HG02678 (cell line): ENCODE measurements at regions not wholly inside any gene's neighbourhood (a gene's known extent, or its start where the extent isn't known, plus 50 kb on each side); places are given as distances from the start of the nearest gene placed in this dataset.
"Not testable (repeated sequence)": the region's sequence is repeated elsewhere in the genome, so short reads cannot be mapped to it uniquely, and the experiment has no call there.

ENCODE experiments used
- ATAC-seq: cut with Tn5 transposase; IDR thresholded peaks from one replicate; pipeline ENCODE4 v1.9.1; 2021; ENCODE audit warnings: mild to moderate bottlenecking, moderate library complexity; ENCODE audit not compliant: unreplicated experiment

DNA sequence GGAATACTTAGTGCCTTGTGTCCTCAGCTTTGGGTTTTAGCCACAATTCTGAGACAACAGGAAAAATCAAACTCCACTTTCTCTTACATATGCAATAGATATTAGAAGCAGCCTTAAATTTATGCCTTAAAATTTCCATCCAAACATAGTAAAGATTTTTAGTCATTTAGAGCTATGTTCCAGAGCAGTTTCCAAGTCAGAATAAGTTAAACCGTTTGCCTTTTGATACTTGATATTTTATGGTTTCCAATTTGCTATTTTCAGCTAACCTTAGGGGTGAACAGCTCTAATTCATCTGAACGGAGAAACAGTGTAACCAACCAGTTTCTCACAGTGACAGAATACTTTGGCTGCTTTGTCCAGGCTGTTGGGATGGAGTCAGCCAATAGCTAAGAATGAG, 125.8 kb upstream of the RXFP1 start:
- ATAC-seq = no peak

DNA sequence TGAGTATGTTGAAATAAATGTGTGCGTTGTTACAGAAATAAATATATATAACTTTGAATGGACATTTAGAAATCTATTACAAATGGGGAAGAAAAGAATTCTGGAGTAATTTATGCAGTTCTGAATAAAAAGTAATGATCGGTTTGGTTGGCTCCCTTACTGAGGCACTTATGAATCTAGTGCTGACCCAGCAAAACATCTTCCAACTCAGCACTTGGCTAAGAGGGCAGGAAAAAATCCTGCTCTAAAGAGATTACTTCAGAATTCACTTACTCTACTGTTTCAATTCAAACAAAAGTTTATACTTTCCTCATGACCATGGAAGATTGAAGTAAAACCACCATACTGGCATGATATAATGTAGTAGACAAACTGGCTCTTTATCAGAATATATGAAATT, 123.9 kb upstream of the RXFP1 start:
- ATAC-seq = no peak

DNA sequence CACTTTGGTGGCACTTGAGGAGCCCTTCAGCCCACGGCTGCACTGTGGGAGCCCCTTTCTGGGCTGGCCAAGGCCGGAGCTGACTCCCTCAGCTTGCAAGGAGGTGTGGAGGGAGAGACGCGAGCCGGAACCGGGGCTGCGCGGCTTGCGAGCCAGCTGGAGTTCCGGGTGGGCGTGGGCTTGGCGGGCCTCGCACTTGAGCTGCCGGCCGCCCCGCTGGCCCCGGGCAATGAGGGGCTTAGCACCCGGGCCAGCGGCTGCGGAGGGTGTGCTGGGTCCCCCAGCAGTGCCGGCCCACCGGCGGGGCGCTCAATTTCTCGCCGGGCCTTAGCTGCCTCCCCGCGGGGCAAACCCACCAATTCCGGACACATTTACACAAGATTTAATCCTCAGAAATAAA, 113.7 kb upstream of the RXFP1 start:
- ATAC-seq = not testable (repeated sequence)

DNA sequence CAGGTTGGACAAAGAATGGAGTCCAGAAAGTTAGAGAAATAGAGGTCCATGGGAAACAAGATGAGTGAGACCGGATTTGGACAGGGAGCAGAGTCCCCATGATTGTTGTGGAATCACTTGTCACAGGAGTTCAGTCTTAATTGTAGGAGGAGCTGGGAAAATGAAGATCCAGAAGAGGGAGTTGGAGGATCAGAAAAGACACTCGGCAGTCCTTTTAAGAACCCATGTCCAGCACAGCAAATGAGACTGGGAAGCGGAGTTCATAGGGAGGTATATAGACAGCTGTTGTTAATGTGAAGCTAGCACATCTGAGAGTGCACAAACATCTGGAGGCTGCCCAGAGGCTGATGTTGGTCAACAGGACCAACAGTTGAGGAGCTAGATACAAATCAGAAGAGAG, 111.4 kb upstream of the RXFP1 start:
- ATAC-seq = no peak

DNA sequence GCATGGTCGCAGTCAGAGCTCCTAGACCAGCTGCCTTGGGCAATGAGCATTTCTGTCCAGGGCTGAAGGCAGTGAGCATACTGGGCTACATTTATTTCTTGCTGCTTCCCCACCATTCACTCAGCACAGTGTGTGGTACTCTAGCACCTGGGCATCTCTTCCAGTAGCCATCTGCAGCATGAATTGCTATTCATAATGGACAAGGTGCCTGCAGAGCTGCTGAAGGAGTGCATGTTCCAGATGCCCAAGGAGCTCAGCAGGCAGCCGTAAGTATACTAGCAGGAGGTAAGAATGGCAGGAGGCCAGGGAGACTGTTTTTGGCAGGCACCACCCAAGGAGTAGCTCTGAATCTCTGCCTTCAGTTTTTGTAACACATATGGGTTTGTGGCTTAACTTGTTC, 110.4 kb upstream of the RXFP1 start:
- ATAC-seq = no peak

DNA sequence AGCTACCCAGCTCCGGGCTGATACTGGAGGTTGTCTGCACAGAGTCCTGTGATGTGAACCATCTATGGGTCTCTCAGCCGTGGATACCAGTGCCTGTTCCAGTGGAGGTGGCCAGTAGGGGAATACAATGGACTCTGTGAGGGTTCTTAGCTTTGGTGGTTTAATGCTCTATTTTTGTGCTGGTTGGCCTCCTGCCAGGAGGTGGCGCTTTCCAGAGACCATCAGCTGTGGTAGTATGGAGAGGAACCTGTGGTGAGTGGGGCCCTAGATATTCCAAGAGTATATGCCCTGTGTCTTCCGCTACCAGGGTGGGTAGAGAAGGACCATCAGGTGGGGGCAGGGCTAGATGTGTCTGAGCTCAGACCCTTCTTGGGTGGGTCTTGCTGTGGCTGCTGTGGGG, 103.0 kb upstream of the RXFP1 start:
- ATAC-seq = not testable (repeated sequence)

DNA sequence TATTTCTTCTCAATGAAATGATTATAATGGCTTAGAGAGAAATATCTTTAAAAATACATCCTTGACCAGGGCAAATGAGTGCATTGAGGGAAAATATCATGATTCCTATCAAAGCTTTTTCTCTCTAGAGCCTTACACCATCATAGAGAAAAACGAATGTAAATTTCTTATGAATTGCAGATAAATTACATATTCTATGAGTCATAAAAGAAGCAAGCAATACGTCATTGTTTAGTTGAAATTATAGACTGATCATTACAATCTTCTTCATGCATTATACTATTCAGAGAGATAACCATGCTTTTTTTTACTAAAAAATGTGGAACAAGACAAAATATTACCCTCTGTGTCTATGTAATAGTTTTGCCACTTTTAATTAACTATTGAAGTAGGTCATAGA, 100.9 kb upstream of the RXFP1 start:
- ATAC-seq = no peak

DNA sequence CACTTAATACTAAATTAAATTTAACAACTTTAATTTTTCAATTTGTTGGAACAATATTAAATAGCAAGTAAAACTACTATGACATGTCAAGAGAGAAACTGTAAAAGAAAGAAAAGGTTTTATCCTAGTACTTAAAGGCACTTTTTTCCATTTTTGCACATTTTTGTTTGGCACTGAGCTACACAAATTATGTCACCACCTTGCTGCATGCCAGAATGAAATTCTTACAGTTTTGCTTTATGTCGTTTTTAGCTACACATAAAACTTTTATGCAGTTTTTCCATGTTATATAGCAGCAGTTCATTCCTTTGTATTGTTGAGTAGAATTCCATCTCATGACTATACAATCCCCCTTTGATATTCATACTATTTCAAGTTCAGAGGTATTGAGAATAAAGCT, 99.1 kb upstream of the RXFP1 start:
- no peak for ATAC-seq

DNA sequence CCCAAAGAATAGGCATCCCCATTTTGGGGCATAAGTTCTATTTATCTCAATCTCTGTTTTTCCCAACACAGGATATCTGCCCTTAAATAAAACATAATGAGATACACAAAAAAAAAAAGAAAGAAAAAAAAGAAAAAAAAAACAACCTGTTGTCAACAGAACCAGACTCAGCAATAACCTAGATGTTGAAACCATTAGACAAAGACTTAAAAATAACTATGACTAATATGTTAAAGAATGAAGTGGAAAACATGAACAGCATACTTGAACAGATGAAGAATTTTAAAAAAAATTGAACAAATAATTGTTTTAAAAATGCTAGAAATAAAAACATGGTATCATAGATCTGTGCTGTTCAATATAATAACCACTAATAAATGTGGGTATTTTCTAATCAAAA, 93.4 kb upstream of the RXFP1 start:
- no peak for ATAC-seq

DNA sequence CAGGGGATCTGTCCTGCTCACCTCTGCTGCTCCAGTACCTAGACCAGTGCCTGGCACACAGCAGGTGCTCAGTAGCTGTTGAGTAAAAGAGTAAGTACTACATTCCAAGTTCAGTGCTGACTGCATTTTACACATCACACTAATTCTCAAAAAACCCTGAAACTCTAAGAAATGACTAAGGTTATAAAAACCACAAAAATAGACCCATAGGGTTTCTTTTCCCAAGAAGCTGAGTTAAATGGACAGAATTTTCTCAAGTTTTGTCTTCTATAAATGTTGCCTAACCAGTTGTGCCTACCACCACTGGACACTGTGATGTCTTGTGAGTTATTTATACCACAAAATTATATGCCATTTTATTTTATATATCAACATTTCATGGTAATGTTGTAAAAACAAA, 78.9 kb upstream of the RXFP1 start:
- no peak for ATAC-seq

DNA sequence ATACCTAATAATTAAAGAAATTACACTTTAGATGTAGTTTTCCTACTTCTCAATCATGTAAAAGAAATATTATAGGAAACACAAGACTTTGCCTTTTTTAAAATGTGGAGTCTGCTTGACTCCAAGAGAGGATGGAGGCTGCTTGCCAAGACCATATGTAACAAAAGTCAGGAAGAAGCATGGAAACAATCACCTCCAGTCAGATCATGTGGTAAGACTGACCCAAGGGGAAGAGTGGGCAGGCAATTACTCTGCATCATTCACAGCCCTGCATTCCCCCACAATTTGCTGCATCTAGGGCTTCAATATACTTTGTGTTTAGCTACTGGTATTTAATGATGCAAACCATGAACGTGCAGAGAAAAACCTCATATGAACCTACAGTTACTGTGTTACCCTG, 78.0 kb upstream of the RXFP1 start:
- ATAC-seq = no peak

DNA sequence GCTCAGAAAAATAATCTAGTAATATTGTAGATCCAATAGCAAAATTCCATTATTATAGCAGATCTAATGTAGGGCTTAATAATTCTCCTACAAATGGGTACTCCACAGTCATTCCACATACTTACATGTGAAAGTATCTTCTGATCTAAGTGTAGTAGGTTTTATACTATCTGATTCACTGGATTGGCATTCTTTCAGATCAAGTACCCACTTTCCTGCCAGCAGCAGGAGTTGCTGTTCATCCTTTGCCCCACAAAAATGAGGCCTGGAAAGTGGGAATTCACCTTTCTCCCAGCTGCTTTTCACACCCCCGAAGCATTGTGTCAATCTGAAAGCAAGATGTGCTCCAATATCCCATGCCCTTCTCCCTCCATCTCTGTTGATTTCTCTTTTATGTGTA, 77.1 kb upstream of the RXFP1 start:
- ATAC-seq = no peak

DNA sequence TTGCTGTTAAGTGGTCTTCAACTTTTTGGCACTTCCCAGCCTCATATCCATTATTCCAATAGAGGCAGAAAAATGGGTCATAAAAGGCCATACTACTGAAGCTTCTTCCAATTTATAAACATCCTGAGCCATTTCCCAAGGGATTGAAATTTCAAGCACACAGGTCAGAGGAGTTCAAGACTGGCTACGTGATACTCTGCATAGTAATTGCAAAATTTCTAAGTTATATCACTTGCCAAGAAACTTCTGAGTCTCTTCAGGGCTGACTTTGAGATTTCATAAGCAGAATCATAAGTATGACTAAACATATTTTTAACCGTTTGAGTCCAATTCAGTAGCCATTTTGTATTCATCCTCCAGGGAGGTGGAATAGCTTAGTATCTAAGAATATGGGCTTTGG, 75.6 kb upstream of the RXFP1 start:
- ATAC-seq = no peak

DNA sequence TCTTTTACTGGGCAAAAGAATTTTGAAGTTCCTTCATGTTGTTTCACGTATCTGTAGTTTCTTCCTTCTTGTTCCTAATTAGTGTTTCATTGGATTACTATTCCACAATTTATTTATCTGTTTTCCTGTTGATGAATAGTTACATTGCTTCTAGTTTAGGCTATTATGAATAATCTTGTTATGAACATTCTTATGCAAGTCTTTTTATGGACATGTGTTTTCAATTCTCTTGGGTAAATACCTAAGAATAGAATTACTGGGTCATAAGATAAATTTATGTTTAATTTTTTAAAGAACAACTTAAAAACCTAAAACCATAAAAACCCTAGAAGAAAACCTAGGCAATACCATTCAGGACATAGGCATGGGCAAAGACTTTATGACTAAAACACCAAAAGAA, 70.9 kb upstream of the RXFP1 start:
- no peak for ATAC-seq

DNA sequence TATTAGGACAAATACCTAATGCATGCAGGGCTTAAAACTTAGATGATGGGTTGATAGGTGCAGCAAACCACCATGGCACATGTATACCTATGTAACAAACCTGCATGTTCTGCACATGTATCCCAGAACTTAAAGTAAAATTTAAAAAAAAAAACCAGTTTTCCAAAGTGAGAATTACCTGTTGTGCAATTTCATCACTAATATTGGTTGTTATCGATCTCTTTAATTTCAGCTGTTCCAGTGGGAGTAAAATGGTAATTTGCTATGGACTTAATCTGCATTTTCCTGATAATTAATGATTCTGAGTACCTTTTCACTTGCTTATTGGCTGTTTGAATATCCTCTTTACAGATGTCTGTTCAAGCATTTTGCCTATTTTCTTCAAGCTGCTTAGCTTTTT, 69.6 kb upstream of the RXFP1 start:
- ATAC-seq = not testable (repeated sequence)

DNA sequence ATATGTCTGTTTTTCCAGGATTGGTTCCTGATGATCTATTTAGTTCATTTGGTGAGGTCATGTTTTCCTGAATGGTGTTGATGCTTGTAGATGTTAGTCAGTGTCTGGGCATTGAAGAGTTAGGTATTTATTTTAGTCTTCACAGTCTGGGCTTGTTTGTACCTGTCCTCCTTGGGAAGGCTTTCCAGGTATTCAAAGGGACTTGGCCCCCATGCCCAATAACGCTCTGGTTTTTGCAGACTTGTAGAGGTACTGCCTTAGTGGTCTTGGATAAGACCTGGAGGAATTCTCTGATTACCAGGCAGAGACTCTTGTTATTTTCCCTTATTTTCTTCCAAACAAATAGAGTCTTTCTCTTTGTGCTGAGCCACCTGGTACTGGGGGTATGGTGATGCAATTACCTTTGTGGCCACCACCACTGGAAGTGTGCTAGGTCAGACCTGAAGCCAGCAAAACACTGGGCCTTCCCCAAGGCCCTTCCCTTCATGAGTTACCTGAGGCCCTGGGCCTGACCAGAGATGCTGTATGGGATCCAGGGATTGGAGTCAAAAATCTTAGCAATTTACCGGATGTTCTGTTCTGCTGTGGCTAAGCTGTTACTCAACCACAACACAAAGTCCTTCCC, 63.3 kb upstream of the RXFP1 start:
- no peak for ATAC-seq

DNA sequence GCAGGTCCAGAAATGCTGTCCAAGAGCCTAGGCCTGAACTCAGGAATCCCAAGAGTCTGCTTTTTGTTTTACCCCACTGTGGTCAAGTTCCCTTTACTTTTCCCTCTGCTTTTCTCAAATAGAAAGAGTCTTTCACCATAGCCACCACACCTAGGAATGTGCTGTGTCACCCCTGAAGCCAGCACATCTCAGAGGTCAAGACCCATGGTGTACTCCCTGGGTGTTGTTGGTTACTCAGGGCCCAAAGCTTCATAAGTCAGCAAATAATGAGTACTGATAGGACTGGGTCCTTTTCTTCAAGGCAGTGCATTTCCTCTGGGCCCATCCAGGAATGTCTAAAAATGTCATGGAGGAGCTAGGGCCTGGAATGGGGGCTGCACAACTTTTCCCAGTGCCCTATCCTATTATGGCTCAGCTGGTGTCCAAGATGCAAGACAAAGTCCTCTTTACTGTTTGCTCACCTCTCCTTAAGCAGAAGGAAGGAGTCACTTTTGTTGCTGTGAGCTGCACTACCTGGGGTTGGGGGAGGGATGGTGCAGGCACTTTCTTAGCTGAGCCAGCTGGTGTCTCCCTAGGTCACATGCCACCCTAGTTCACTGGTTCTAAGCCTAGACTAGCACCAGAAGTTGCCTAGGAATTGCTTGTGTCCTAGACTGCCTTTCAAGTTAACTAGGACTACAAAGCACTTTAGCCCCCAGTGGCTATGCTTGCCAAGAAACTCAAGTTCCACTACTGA, 62.4 kb upstream of the RXFP1 start:
- ATAC-seq = no peak

DNA sequence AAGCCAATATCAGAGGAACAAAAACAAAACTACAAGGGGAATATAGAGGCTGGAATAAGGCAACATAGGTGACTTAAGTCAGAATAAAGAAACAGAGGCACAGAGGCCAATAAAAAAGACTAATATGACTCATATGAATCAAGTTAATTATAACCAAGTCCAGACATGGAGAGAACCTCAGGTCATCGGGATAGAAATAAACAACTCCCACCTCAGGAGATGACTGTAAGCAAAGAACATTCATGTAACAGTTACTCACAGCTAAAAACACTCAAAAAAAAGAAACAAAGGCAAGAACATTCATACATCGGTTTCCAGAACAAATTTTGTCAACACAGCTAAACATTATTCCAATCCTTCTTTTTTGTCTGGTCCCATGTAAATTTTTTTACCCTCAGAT, 60.3 kb upstream of the RXFP1 start:
- no peak for ATAC-seq

DNA sequence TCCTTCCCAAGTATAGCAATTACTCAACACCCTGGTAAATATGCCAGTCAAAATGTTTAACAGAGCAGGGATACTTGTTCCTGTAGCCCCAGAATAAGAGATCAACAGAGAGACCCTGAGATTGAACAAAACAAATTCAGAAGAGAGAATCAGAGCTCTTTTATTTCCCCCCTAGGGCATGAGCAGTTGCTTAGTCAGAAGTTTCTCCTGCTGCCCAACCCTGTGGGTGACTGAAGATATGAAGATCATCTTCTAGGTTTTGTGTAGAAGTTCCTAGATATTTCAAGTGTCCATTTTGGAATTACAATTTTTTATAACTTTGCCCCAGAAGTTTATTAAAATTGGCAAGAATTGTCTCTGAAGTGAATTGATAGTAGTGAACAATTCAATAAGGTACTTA, 59.1 kb upstream of the RXFP1 start:
- ATAC-seq = no peak
